GM13976 (cell line): ENCODE measurements at regions not wholly inside any gene's neighbourhood (a gene's known extent, or its start where the extent isn't known, plus 50 kb on each side); places are given as distances from the start of the nearest gene placed in this dataset.

ENCODE experiments used
- DNase-seq: peaks from one replicate; pipeline ENCODE4 v3.0.0; 2012; ENCODE audit warnings: low spot score
- CTCF ChIP-seq: IDR thresholded peaks from 2 replicates; pipeline ENCODE4 v1.5.1; 2012; ENCODE audit warnings: borderline replicate concordance, mild to moderate bottlenecking; ENCODE audit not compliant: insufficient read depth; ENCODE audit errors: extremely low read depth, missing control alignments, control extremely low read depth
- in situ Hi-C: fragments of 300-500 bp; cut with MboI; formaldehyde crosslinking; loops from one replicate; pipeline ENCODE4 v1.12.0; 2022; ENCODE audit warnings: low sequenced_read_pairs, mixed read lengths, inconsistent platforms; ENCODE audit not compliant: unreplicated experiment

- in situ Hi-C loops, result no loop called here
- no peak for TF ChIP-seq CTCF
- no peak for DNase-seq
These were observed 93.2 kb upstream of the PTPN1 start for GRCh38 chr20:50417023-50417329.

- no peak for DNase-seq
- no peak for TF ChIP-seq CTCF
- in situ Hi-C loops, result no loop called here
These were observed 92.5 kb upstream of the PTPN1 start for GRCh38 chr20:50417484-50418235.

DNA sequence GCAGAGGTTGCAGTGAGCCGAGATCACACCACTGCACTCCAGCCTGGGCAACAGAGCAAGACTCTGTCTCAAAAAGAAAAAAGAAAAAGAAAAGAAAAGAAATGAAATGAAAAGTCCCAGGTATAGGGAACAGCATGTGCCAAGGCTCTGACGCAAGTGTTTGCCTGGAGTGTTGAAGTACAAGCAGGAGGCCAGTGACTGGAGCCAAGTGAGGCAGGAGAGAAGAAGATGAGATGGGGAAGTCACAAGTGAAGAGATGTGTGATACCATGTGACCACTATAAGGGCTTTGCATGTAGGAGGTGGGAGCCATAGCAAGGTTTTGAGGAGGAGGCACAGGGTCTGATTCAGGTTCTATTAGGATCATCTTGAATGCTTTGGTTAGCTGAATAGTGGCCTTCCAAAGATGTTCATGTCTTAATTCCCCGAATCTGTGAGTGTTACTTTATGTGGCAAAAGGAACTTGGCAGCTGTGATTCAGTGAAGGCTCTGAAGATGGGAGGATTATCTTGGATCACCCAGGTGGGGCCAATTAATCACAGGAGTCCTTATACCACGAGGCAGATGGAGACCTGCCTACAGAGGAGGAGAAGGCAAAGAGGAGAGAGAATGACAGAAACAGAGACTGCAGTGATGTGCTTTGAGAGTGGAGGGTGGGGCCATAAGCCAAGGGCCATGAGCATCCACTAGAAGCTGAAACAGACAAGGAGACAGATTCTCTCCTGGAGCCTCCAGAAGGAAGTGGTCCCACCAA, 91.1 kb upstream of the PTPN1 start:
- TF ChIP-seq CTCF, result no peak
- DNase-seq, result no peak
- in situ Hi-C loops, result no loop called here

- DNase-seq, result no peak
- TF ChIP-seq CTCF, result no peak
- in situ Hi-C loops, result no loop called here
These were observed 89.8 kb upstream of the PTPN1 start for GRCh38 chr20:50420380-50420779.

DNA sequence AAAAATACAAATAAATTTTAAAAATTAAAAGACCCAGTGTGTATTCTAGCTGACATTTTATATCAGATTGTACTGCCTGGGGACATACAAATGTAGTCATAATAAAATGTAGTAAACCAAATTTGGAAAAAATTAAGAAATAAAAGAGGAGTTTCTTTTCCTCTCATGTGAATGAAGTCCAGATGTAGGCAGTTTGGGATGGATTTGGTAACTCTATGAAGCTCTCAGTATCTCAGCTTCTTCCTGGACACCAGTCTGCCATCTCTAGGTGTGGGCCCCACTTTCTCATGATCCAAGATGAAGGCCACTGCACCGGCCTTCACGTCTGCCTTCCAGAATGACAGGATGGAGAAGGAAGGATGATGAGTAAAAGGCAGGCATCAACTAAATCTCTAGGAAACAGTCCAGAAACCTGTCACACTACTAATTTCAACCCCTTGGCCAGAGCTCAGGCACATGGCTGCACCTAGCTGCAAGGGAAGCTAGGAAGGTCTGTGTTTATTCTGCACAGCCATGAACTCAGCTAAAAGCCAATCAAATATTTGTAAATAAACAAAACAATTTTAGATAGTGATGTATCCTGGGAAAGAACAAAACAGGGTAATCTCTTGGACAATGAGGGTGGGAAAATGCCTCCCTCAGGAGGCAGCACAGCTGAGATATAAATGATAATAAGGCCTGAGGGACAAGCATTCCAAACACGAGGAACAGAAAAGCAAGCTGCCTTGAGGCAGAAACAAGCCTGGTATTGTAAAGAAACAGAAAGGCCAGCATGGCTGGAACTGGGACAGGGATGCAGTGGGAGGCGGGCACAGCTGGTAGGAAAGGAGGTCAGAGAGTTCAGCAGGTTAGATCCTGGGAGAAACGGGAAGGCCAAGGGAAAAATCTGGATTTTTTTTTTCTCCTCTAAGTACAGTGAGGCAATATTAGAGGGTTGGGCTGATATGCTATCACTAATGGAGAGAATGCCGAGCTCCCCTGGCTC, 88.5 kb upstream of the PTPN1 start:
- in situ Hi-C loops, result no loop called here
- DNase-seq, result no peak
- TF ChIP-seq CTCF, result no peak

- in situ Hi-C loops, result no loop called here
- no peak for TF ChIP-seq CTCF
- no peak for DNase-seq
These were observed 86.4 kb upstream of the PTPN1 start for GRCh38 chr20:50423758-50424157.
